ENCODE measurements at regions not wholly inside any gene's neighbourhood (a gene's known extent, or its start where the extent isn't known, plus 50 kb on each side); places are given as distances from the start of the nearest gene placed in this dataset.

DNA sequence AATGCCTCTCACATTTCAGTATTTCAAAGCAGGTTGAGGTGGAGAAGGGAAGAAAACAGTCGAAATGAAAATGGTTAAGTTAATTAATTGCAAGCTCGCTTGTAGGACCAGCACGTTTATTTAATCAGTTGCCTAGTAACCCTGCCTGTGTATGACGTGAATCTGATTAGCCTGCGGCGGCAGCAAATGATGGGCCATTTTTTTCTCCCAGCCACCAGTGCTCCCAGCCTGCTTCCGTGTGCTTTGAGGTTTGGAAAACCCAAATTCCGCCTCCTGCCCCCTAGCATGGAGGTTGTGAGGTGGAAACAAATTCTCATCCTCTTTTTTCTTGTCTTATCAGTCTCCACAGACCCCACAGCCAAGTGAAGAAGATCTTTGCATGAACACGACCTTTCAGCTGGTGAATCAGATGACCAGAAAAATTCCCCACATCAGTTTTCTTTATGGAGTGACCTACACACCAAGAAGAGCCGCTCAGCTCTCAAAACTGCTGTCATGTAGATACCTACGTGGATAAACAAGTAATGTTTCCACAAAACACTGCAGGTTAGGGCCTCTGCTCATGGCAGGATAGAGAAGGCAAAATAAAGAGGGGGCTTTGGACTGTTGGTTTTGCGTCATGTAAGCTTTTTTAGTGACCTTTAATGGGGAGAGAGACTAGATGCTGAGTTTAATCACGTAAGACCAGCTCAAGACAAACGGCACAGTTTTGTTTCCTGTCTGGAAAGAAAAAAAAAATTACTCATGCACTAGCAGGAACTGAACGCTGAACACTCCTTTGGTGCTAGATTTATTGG lies 572.9 kb upstream of the NOX3 start:
- Histone ChIP-seq H3K27ac (ENCODE audit: low read depth, low read length) (no peak overlapping the region), H3K4me1 (ENCODE audit: control insufficient read depth, insufficient read depth, low read length) (peaks cover 9% of the 10 kb centered on the region), H3K36me3 (ENCODE audit: control insufficient read depth, insufficient read depth, low read length) (no peaks in the 10 kb centered on the region), H3K9ac (ENCODE audit: low read length) (no peak overlapping the region), H3K27me3 (ENCODE audit: control insufficient read depth, insufficient read depth, low read length) (no peaks in the 10 kb centered on the region), H3K4me3 (ENCODE audit: low read length) (no peak overlapping the region)

DNA sequence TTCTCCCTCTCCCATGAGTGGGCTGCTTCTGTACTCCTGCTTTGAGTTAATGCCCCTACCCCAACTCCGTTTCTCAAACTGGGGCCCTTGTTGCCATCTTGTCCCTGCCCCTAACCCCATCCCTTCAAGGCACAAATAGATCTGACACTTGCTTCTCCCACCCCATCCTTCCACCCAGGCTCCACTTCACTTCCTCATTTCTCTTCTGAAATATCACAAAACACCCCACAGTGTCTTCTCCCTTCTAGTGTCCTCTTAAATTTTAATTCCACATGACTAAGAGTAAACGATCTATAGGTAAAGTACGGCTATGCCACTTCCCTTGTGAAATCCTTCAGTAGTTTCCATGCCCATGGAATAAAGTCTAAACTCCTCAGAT lies 571.6 kb upstream of the NOX3 start:
- H3K27ac ChIP-seq (ENCODE audit: low read depth, low read length) = no peak overlapping the region
- no peak overlapping the region for H3K9ac ChIP-seq (ENCODE audit: low read length)
- no peaks in the 10 kb centered on the region for H3K27me3 ChIP-seq (ENCODE audit: control insufficient read depth, insufficient read depth, low read length)
- H3K4me1 ChIP-seq (ENCODE audit: control insufficient read depth, insufficient read depth, low read length) = peaks cover 9% of the 10 kb centered on the region
- no peaks in the 10 kb centered on the region for H3K36me3 ChIP-seq (ENCODE audit: control insufficient read depth, insufficient read depth, low read length)
- no peak overlapping the region for H3K4me3 ChIP-seq (ENCODE audit: low read length)

DNA sequence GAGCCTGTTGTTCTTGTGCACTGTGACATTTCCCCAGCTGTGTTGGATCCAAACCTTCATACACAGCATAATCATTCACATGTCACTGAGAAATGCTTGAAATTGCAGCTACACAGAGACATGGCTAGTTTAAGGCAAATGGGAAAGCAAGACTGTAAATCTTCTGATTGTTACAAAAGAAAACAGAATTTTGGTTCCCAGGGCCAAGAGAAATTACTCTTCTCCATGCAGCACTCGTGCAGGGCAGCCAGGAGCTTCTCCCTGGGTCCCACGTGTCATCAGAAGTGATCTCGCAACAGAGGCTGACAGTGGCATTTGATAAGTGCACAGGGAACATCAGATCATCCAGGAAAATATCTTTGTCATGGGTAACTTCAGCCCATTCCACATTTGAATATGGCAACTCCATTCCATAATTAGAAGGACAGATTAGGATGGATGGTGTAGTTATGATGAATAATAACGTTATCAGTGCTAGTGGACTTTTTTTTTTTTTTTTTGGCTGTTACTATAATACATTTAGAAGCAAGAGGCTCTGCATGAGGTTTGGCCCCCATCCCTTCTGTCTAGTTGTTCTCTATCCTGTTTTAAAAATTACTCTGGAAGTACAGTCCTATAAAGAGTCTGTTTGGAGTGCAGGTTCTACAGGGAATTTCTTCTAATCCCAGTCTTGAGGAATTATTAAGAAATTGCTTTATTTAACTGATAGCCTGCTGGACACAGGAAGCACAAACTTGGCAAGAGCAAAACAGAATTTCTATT lies 571.0 kb upstream of the NOX3 start:
- no peak overlapping the region for H3K9ac ChIP-seq (ENCODE audit: low read length)
- no peaks in the 10 kb centered on the region for H3K27me3 ChIP-seq (ENCODE audit: control insufficient read depth, insufficient read depth, low read length)
- peaks cover 9% of the 10 kb centered on the region for H3K4me1 ChIP-seq (ENCODE audit: control insufficient read depth, insufficient read depth, low read length)
- H3K36me3 ChIP-seq (ENCODE audit: control insufficient read depth, insufficient read depth, low read length) = no peaks in the 10 kb centered on the region
- no peak overlapping the region for H3K4me3 ChIP-seq (ENCODE audit: low read length)
- no peak overlapping the region for H3K27ac ChIP-seq (ENCODE audit: low read depth, low read length)

DNA sequence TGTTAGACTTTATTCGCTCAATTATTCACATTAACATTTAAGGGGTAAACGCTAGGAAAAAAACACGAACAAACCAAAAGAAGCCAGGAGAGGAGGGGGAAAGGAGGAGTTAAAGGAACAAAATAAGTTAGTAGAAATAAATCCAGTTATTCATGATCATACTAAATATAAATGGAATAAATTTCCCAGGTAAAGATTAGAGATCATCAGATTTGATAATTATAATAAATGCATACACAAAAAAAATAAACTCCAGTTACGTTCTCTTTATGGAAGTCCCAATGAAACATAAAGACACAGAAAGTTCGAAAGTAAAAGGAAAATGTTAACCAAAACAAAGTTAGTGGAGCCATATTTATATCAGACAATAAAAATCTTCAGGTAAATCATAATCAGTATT lies 568.7 kb upstream of the NOX3 start:
- no peak overlapping the region for H3K4me3 ChIP-seq (ENCODE audit: low read length)
- no peaks in the 10 kb centered on the region for H3K27me3 ChIP-seq (ENCODE audit: control insufficient read depth, insufficient read depth, low read length)
- peaks cover 9% of the 10 kb centered on the region for H3K4me1 ChIP-seq (ENCODE audit: control insufficient read depth, insufficient read depth, low read length)
- H3K27ac ChIP-seq (ENCODE audit: low read depth, low read length) = no peak overlapping the region
- no peaks in the 10 kb centered on the region for H3K36me3 ChIP-seq (ENCODE audit: control insufficient read depth, insufficient read depth, low read length)
- no peak overlapping the region for H3K9ac ChIP-seq (ENCODE audit: low read length)

DNA sequence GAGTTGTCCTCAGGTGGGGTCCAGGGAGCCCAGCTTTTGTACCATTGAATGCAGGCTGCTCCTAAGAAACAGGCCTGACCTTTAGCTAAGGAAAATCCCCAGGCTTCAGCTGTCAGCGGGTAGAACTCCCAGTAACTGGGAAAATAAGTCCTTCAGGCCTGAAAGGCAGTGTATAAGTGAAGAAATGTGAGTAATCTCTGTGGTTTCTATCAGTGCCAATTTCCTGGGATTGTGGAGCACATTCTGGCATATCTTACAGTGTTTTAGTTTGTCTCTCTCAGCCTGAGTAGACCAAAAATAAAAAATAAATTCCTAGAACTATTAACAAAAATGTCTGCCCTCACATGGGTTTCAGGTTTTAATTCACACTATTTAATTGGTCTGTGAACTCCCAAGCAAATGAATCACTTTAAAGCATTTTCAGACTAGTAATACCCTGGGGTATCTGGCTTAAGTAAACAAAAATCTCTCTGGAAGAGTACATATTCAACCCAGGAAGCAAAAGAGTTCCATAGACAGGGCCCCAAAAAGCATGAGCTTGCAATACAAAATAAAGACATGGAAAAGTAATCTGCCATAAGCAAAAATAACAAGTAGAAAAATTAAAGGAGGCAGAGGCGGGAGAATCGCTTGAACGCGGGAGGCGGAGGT lies 566.2 kb upstream of the NOX3 start:
- Histone ChIP-seq H3K9ac (ENCODE audit: low read length) (no peak overlapping the region), H3K27ac (ENCODE audit: low read depth, low read length) (no peak overlapping the region), H3K36me3 (ENCODE audit: control insufficient read depth, insufficient read depth, low read length) (no peaks in the 10 kb centered on the region), H3K27me3 (ENCODE audit: control insufficient read depth, insufficient read depth, low read length) (no peaks in the 10 kb centered on the region), H3K4me1 (ENCODE audit: control insufficient read depth, insufficient read depth, low read length) (no peaks in the 10 kb centered on the region), H3K4me3 (ENCODE audit: low read length) (no peak overlapping the region)

DNA sequence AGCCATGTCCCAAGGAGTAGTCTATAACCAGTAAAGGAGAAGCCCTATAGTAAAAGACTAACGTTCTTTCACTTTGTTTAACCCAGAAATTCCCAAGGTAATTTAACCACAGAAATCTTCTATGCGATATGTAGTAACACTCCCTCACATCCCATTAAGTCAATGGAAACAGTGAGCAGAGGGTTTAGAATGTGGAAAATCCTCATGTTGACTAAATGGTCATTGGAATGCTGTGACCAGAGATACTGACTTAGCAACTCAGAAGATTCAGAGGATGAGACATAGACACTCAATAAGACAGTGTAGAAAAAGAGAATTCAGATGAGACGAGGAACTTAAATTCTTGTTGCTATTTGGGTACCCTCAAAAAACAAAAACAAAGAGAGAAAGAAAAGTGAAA lies 562.2 kb upstream of the NOX3 start:
- H3K9ac ChIP-seq (ENCODE audit: low read length) = no peak overlapping the region
- H3K27me3 ChIP-seq (ENCODE audit: control insufficient read depth, insufficient read depth, low read length) = no peaks in the 10 kb centered on the region
- no peaks in the 10 kb centered on the region for H3K4me1 ChIP-seq (ENCODE audit: control insufficient read depth, insufficient read depth, low read length)
- H3K36me3 ChIP-seq (ENCODE audit: control insufficient read depth, insufficient read depth, low read length) = no peaks in the 10 kb centered on the region
- H3K27ac ChIP-seq (ENCODE audit: low read depth, low read length) = no peak overlapping the region
- H3K4me3 ChIP-seq (ENCODE audit: low read length) = no peak overlapping the region

DNA sequence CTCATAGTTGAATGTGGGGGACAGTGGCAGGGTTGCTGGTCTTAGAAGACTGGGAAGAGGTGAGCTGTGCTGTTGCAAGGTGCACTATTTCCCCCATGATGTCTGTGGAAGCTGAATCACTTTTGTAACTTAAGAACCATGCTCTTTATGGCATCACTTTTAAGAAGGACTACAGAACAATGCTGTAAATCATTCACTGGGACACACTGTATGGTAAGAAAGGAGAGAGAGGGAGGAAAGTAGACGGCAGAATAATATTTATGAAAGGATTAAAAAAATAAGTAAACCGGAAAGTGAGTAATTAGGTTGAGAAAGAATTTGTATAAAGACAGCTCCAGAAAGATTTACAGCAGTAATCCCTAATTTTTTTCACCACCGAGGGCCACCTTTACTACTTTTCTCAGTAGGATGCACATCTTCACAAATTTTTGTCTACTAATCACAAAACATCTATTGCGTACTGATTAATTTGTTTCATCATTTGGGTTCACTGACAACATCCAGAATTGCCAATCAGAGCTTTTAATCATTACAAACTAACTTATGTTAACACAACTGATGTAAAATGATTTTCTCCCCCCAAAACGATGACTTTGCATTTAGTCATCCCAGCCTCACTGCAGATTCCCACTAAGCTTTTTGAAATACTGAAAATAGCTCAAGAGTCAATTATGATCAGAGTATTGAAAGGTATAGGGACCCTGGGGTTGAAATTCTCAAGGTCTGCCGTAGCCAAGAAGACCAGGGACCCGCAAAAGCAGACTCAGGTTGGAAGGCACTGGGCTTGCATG lies 560.7 kb upstream of the NOX3 start:
- H3K36me3 ChIP-seq (ENCODE audit: control insufficient read depth, insufficient read depth, low read length) = no peaks in the 10 kb centered on the region
- no peak overlapping the region for H3K27ac ChIP-seq (ENCODE audit: low read depth, low read length)
- H3K4me1 ChIP-seq (ENCODE audit: control insufficient read depth, insufficient read depth, low read length) = no peaks in the 10 kb centered on the region
- no peak overlapping the region for H3K9ac ChIP-seq (ENCODE audit: low read length)
- H3K27me3 ChIP-seq (ENCODE audit: control insufficient read depth, insufficient read depth, low read length) = no peaks in the 10 kb centered on the region
- H3K4me3 ChIP-seq (ENCODE audit: low read length) = no peak overlapping the region

DNA sequence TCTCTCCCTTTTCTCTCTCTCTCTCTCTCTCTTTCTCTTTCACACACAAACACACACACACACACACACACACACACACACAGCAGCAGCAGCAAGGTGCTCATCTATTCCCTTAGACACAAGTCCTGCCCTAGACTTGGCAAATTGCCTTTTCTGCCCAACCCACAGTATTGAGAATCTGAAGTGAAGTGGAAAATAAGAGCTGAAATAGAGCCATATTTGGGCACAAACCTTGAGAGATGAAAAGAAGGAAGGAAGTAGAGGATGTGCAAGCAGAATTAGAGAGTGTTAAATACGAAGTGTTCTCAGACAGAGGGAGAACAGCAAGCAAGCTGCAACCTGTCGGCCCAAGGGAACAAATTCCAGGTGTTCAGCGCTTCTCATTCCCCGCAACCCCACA lies 557.5 kb upstream of the NOX3 start:
- Histone ChIP-seq H3K36me3 (ENCODE audit: control insufficient read depth, insufficient read depth, low read length) (no peaks in the 10 kb centered on the region), H3K4me3 (ENCODE audit: low read length) (no peak overlapping the region)

DNA sequence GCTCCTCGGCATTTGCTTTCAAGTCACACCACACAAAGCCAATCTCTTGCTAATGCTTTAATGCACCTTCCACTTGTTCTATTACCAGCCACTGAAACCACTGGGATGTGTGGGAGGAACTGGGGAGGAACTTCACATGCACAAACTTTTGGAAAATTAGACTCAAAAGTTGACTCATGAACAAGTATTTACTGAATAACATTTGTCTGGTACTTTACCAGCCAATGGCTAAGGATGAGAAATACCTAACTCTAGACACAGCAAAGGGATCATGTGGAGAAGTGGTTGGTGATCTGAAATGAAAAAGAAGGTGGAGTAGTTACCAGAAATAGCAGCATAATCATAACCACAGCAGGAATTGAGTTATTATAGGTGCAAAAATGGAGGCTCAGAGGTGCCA lies 554.0 kb upstream of the NOX3 start:
- Histone ChIP-seq H3K4me1 (ENCODE audit: control insufficient read depth, insufficient read depth, low read length) (no peaks in the 10 kb centered on the region), H3K9ac (ENCODE audit: low read length) (no peak overlapping the region), H3K36me3 (ENCODE audit: control insufficient read depth, insufficient read depth, low read length) (no peaks in the 10 kb centered on the region), H3K27ac (ENCODE audit: low read depth, low read length) (no peak overlapping the region), H3K4me3 (ENCODE audit: low read length) (no peak overlapping the region), H3K27me3 (ENCODE audit: control insufficient read depth, insufficient read depth, low read length) (no peaks in the 10 kb centered on the region)

More for the DNA sequence above, 557.5 kb upstream of the NOX3 start:
- no peaks in the 10 kb centered on the region for H3K27me3 ChIP-seq (ENCODE audit: control insufficient read depth, insufficient read depth, low read length)
- H3K4me1 ChIP-seq (ENCODE audit: control insufficient read depth, insufficient read depth, low read length) = no peaks in the 10 kb centered on the region
- H3K9ac ChIP-seq (ENCODE audit: low read length) = no peak overlapping the region
- no peak overlapping the region for H3K27ac ChIP-seq (ENCODE audit: low read depth, low read length)

DNA sequence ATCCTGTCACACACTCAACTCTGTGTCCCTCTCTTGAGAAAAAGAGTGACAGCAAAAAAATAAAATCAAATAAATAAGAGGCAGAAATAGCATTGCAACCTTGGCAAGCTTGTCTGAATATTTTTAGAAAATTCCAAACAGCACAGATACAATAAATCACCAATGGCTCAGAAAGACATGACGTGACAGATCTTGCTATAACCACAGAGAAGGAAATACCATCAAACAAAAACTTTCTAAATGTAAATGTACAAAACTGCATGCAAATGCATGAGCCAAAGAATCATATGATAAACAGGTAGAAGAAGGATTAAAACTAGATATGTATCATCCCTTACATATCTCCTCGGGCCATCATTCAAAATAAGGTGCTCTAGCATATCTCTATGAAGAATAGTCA lies 549.2 kb upstream of the NOX3 start:
- Histone ChIP-seq H3K4me1 (ENCODE audit: control insufficient read depth, insufficient read depth, low read length) (no peaks in the 10 kb centered on the region), H3K36me3 (ENCODE audit: control insufficient read depth, insufficient read depth, low read length) (no peaks in the 10 kb centered on the region), H3K9ac (ENCODE audit: low read length) (no peak overlapping the region), H3K27me3 (ENCODE audit: control insufficient read depth, insufficient read depth, low read length) (no peaks in the 10 kb centered on the region), H3K4me3 (ENCODE audit: low read length) (no peak overlapping the region), H3K27ac (ENCODE audit: low read depth, low read length) (no peak overlapping the region)

DNA sequence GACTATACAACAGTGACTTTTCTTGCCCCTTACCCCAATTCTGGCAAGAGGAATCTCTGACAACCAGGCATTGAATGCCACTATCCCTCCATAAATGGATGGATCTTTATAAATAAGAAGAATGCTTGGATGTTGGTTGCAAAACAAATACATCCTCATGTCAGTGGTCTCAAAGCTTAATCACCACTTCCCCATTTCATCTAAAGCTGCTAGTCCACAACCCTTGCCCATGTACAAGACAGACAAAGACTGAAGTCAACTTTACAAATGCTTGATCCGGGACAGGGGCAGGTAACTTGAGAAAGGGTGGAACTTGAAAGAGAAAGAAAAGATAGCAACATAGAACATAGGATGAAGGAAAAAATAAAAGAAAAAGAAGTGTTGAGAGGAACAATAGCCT lies 540.5 kb upstream of the NOX3 start:
- Histone ChIP-seq H3K27me3 (ENCODE audit: control insufficient read depth, insufficient read depth, low read length) (no peaks in the 10 kb centered on the region), H3K27ac (ENCODE audit: low read depth, low read length) (no peak overlapping the region), H3K9ac (ENCODE audit: low read length) (no peak overlapping the region), H3K4me1 (ENCODE audit: control insufficient read depth, insufficient read depth, low read length) (no peaks in the 10 kb centered on the region), H3K36me3 (ENCODE audit: control insufficient read depth, insufficient read depth, low read length) (no peaks in the 10 kb centered on the region), H3K4me3 (ENCODE audit: low read length) (no peak overlapping the region)

DNA sequence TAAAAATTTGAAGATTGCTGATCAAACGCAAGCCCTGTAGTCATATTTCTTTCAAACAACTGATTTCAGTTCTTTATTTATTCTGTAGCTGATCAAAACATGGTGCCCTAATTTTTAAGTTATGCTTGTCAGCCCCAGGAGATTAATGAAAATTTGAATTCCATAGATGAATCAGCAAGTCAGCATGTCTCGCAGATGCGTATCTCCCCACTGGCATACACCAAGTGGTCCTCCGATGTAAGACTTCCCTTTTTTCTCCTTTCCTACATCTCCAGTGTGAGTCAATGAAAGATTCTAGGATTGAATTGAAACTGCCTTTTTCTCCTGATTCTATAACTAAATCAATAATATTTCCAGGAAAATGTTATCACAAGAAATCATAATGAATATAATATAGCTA lies 539.6 kb upstream of the NOX3 start:
- Histone ChIP-seq H3K4me1 (ENCODE audit: control insufficient read depth, insufficient read depth, low read length) (no peaks in the 10 kb centered on the region), H3K4me3 (ENCODE audit: low read length) (no peak overlapping the region), H3K9ac (ENCODE audit: low read length) (no peak overlapping the region), H3K27ac (ENCODE audit: low read depth, low read length) (no peak overlapping the region), H3K27me3 (ENCODE audit: control insufficient read depth, insufficient read depth, low read length) (no peaks in the 10 kb centered on the region), H3K36me3 (ENCODE audit: control insufficient read depth, insufficient read depth, low read length) (no peaks in the 10 kb centered on the region)
